Neural progenitor cell (in vitro differentiated cells): ENCODE measurements at regions not wholly inside any gene's neighbourhood (a gene's known extent, or its start where the extent isn't known, plus 50 kb on each side); places are given as distances from the start of the nearest gene placed in this dataset.

Source experiments
- CTCF ChIP-seq: fragments of 200-600 bp; sonication (generic); IDR thresholded peaks from 2 replicates; pipeline ENCODE4 v1.5.1; 2017; ENCODE audit warnings: antibody characterized with exemption, mild to moderate bottlenecking
- EZH2 ChIP-seq: fragments of 200-600 bp; sonication (generic); IDR thresholded peaks from 2 replicates; pipeline ENCODE4 v1.6.1; 2017; ENCODE audit warnings: antibody characterized with exemption, mild to moderate bottlenecking, moderate library complexity
- EZH2phosphoT487 ChIP-seq: fragments of 200-600 bp; sonication (generic); IDR thresholded peaks from 2 replicates; pipeline ENCODE4 v1.6.1; 2017; ENCODE audit warnings: antibody characterized with exemption

- TF ChIP-seq CTCF = no peak
- no peak for TF ChIP-seq EZH2
- TF ChIP-seq EZH2phosphoT487 = no peak
Measured at GRCh38 chr4:55005910-55006309, 119.5 kb downstream of the KDR start.
